DND-41 (cell line): ENCODE measurements at regions not wholly inside any gene's neighbourhood (a gene's known extent, or its start where the extent isn't known, plus 50 kb on each side); places are given as distances from the start of the nearest gene placed in this dataset.

Experiments
- EZH2 ChIP-seq: IDR thresholded peaks from 3 replicates; pipeline ENCODE4 v1.6.1; 2012; ENCODE audit warnings: borderline replicate concordance, low read depth, mild to moderate bottlenecking, moderate library complexity, low read length, inconsistent platforms; ENCODE audit not compliant: severe bottlenecking
- TF ChIP-seq, protein P1 (sequence below): IDR thresholded peaks from 2 replicates; pipeline ENCODE4 v1.5.1; 2012; ENCODE audit warnings: borderline replicate concordance, low read length, moderate library complexity, mild to moderate bottlenecking; ENCODE audit not compliant: poor library complexity, severe bottlenecking; ENCODE audit errors: extremely low read depth

DNA sequence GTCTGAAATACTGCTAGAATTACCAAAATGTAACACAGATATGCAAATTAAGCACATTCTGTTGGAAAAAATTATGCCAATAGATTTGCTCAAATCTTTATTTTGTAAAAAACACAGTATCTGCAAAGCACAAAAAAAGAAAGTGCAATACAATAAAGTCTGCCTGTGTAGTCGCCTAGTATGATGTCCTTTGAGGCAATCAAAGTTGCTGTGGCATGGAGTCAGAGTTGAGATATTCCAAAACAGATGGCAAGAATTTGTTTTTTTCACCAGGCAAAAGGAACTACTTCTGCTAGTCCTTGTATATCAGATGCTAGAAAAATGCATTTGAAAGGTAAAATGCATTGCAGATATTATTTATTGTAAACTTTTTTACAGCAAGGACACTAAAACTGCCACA is 531.3 kb upstream of the TMEFF2 start:
- TF ChIP-seq, protein P1, sequence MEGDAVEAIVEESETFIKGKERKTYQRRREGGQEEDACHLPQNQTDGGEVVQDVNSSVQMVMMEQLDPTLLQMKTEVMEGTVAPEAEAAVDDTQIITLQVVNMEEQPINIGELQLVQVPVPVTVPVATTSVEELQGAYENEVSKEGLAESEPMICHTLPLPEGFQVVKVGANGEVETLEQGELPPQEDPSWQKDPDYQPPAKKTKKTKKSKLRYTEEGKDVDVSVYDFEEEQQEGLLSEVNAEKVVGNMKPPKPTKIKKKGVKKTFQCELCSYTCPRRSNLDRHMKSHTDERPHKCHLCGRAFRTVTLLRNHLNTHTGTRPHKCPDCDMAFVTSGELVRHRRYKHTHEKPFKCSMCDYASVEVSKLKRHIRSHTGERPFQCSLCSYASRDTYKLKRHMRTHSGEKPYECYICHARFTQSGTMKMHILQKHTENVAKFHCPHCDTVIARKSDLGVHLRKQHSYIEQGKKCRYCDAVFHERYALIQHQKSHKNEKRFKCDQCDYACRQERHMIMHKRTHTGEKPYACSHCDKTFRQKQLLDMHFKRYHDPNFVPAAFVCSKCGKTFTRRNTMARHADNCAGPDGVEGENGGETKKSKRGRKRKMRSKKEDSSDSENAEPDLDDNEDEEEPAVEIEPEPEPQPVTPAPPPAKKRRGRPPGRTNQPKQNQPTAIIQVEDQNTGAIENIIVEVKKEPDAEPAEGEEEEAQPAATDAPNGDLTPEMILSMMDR = no peak
- no peak for TF ChIP-seq EZH2
